Endometrium (tissue), 2 donors: ENCODE measurements at regions not wholly inside any gene's neighbourhood (a gene's known extent, or its start where the extent isn't known, plus 50 kb on each side); places are given as distances from the start of the nearest gene placed in this dataset.
"Not testable (repeated sequence)": the region's sequence is repeated elsewhere in the genome, so short reads cannot be mapped to it uniquely, and the experiment has no call there.

Experiments
- FAIRE-seq: peaks from 2 replicates; lab custom pipeline; 2012; peaks lifted over from hg19 to GRCh38; lab: Jason Lieb, UNC
- donor health status: control.
- donor health status: control.

GRCh38 chr20:1752045-1752444 lies 94.5 kb upstream of the SIRPG start:
- no peak for FAIRE-seq

GRCh38 chr20:1748777-1749176 lies 91.2 kb upstream of the SIRPG start:
- FAIRE-seq, result no peak

- FAIRE-seq, result no peak
Observed at GRCh38 chr20:1747953-1748577, 90.5 kb upstream of the SIRPG start.

GRCh38 chr20:1742049-1742434 lies 84.5 kb upstream of the SIRPG start:
- FAIRE-seq, result not testable (repeated sequence)

GRCh38 chr20:1741309-1742048 lies 83.9 kb upstream of the SIRPG start:
- no peak for FAIRE-seq

GRCh38 chr20:1737134-1737533 lies 79.6 kb upstream of the SIRPG start:
- FAIRE-seq, result no peak

GRCh38 chr20:1735417-1736089 lies 78.0 kb upstream of the SIRPG start:
- FAIRE-seq, result no peak

GRCh38 chr20:1734269-1734858 lies 76.8 kb upstream of the SIRPG start:
- no peak for FAIRE-seq

GRCh38 chr20:1731828-1732375 lies 74.3 kb upstream of the SIRPG start:
- FAIRE-seq, result not testable (repeated sequence)

GRCh38 chr20:1730981-1731711 lies 73.6 kb upstream of the SIRPG start:
- FAIRE-seq, result not testable (repeated sequence)

GRCh38 chr20:1727303-1727702 lies 69.7 kb upstream of the SIRPG start:
- not testable (repeated sequence) for FAIRE-seq

GRCh38 chr20:1724901-1725300 lies 67.3 kb upstream of the SIRPG start:
- FAIRE-seq, result no peak

GRCh38 chr20:1722513-1723050 lies 65.0 kb upstream of the SIRPG start:
- FAIRE-seq, result no peak

- no peak for FAIRE-seq
Observed at GRCh38 chr20:1721687-1722512, 64.3 kb upstream of the SIRPG start.

- FAIRE-seq, result no peak
Observed at GRCh38 chr20:1720845-1721475, 63.4 kb upstream of the SIRPG start.

- FAIRE-seq, result no peak
Observed at GRCh38 chr20:1720226-1720625, 62.6 kb upstream of the SIRPG start.

GRCh38 chr20:1718604-1719384 lies 61.2 kb upstream of the SIRPG start:
- no peak for FAIRE-seq

GRCh38 chr20:1712634-1713624 lies 55.4 kb upstream of the SIRPG start:
- no peak for FAIRE-seq
